ENCODE measurements at regions not wholly inside any gene's neighbourhood (a gene's known extent, or its start where the extent isn't known, plus 50 kb on each side); places are given as distances from the start of the nearest gene placed in this dataset.
"Not testable (repeated sequence)": the region's sequence is repeated elsewhere in the genome, so short reads cannot be mapped to it uniquely, and the experiment has no call there.

GRCh38 chr16:9670033-9670432 lies 512.2 kb downstream of the GRIN2A start:
- TF ChIP-seq CTCF (IDR thresholded peaks at IDR 0.05): no peak
- TF ChIP-seq POLR2A (IDR thresholded peaks at IDR 0.05): no peak
- TF ChIP-seq POLR2AphosphoS5 (IDR thresholded peaks at IDR 0.05): no peak
- DNase-seq (ENCODE audit: low spot score in 2 of 2): no peak
- intact Hi-C loops (cut with DNase I; ENCODE audit: low total_unique reads): no loop called here

GRCh38 chr16:9670616-9671015 lies 511.6 kb downstream of the GRIN2A start:
- H3K27ac ChIP-seq; H3K4me3 ChIP-seq; H3K36me3 ChIP-seq; intact Hi-C loops (cut with DNase I; ENCODE audit: low total_unique reads); H3K4me1 ChIP-seq; H3K9me3 ChIP-seq; DNase-seq (ENCODE audit: low spot score in 2 of 2); H3K27me3 ChIP-seq: not testable (repeated sequence)

More at GRCh38 chr16:9670033-9670432, 512.2 kb downstream of the GRIN2A start:
- no peaks in the 10 kb centered on the region for H3K36me3 ChIP-seq
- H3K27ac ChIP-seq: peak overlapping the region in 1 of 2 donors; percentile 6
- H3K27me3 ChIP-seq: no peaks in the 10 kb centered on the region
- H3K4me3 ChIP-seq: no peak overlapping the region
- H3K4me1 ChIP-seq: no peaks in the 10 kb centered on the region
- no peaks in the 10 kb centered on the region for H3K9me3 ChIP-seq

GRCh38 chr16:9676560-9677300 lies 505.5 kb downstream of the GRIN2A start:
- H3K4me3 ChIP-seq; H3K9me3 ChIP-seq; H3K27me3 ChIP-seq; H3K36me3 ChIP-seq; H3K27ac ChIP-seq; DNase-seq (ENCODE audit: low spot score in 2 of 2); H3K4me1 ChIP-seq; intact Hi-C loops (cut with DNase I; ENCODE audit: low total_unique reads): not testable (repeated sequence)

- intact Hi-C loops (cut with DNase I; ENCODE audit: low total_unique reads): no loop called here
- no peaks in the 10 kb centered on the region for H3K9me3 ChIP-seq
- no peaks in the 10 kb centered on the region for H3K4me1 ChIP-seq
- no peak overlapping the region for H3K27ac ChIP-seq
- DNase-seq (ENCODE audit: low spot score in 2 of 2): no peak
- H3K4me3 ChIP-seq: no peak overlapping the region
- no peaks in the 10 kb centered on the region for H3K36me3 ChIP-seq
- H3K27me3 ChIP-seq: no peaks in the 10 kb centered on the region
- TF ChIP-seq POLR2AphosphoS5 (IDR thresholded peaks at IDR 0.05): no peak
- TF ChIP-seq POLR2A (IDR thresholded peaks at IDR 0.05): no peak
- no peak for TF ChIP-seq CTCF (IDR thresholded peaks at IDR 0.05)
Measured at GRCh38 chr16:9677301-9677653, 505.0 kb downstream of the GRIN2A start.

- intact Hi-C loops (cut with DNase I; ENCODE audit: low total_unique reads): no loop called here
- no peak for DNase-seq (ENCODE audit: low spot score in 2 of 2)
- TF ChIP-seq POLR2AphosphoS5 (IDR thresholded peaks at IDR 0.05) (no peak), CTCF (IDR thresholded peaks at IDR 0.05) (no peak), POLR2A (IDR thresholded peaks at IDR 0.05) (no peak)
- Histone ChIP-seq H3K36me3 (no peaks in the 10 kb centered on the region), H3K4me3 (no peak overlapping the region), H3K9me3 (peaks cover 3 to 6% of the 10 kb centered on the region in 2 donors), H3K4me1 (no peaks in the 10 kb centered on the region), H3K27ac (no peak overlapping the region), H3K27me3 (no peaks in the 10 kb centered on the region)
Measured at GRCh38 chr16:9679213-9679767, 502.9 kb downstream of the GRIN2A start.

GRCh38 chr16:9680019-9680655 lies 502.1 kb downstream of the GRIN2A start:
- H3K36me3 ChIP-seq: no peaks in the 10 kb centered on the region
- H3K27ac ChIP-seq: no peak overlapping the region
- no peaks in the 10 kb centered on the region for H3K4me1 ChIP-seq
- H3K9me3 ChIP-seq: peaks cover 3 to 6% of the 10 kb centered on the region in 2 donors
- no peak overlapping the region for H3K4me3 ChIP-seq
- DNase-seq (ENCODE audit: low spot score in 2 of 2): no peak
- intact Hi-C loops (cut with DNase I; ENCODE audit: low total_unique reads): no loop called here
- TF ChIP-seq CTCF (IDR thresholded peaks at IDR 0.05) (no peak), POLR2AphosphoS5 (IDR thresholded peaks at IDR 0.05) (no peak), POLR2A (IDR thresholded peaks at IDR 0.05) (no peak)
- no peaks in the 10 kb centered on the region for H3K27me3 ChIP-seq

Measured in breast epithelium (tissue), 4 donors.